GM23338 (cell line): ENCODE measurements at regions not wholly inside any gene's neighbourhood (a gene's known extent, or its start where the extent isn't known, plus 50 kb on each side); places are given as distances from the start of the nearest gene placed in this dataset.

Experiments
- ATAC-seq: fragments of 200-7000 bp; cut with Tn5 transposase; 3 replicates; pipeline ENCODE4 v1.9.1; 2020
- DNase-seq: peaks from one replicate; pipeline ENCODE4 v3.0.0-alpha.2; 2015; ENCODE audit warnings: low spot score
- H2AFZ ChIP-seq: fragments of 200-600 bp; sonication (generic); 2 replicates; pipeline ENCODE4 v1.8.0; 2016; ENCODE audit warnings: antibody characterized with exemption, mild to moderate bottlenecking, moderate library complexity
- H3F3A ChIP-seq: fragments of 200-600 bp; sonication (generic); replicated peaks from 2 replicates; pipeline ENCODE4 v1.8.0; 2017; ENCODE audit warnings: antibody characterized with exemption, mixed run types, low read depth
- H3K27ac ChIP-seq: fragments of 200-600 bp; sonication (generic); 2 replicates; pipeline ENCODE4 v1.6.1; 2016; ENCODE audit warnings: low read depth
- H3K27me3 ChIP-seq: fragments of 200-600 bp; sonication (generic); 2 replicates; pipeline ENCODE4 v1.8.0; 2016; ENCODE audit warnings: mild to moderate bottlenecking, mixed run types, moderate library complexity; ENCODE audit not compliant: insufficient read depth
- H3K36me3 ChIP-seq: fragments of 200-600 bp; sonication (generic); 2 replicates; pipeline ENCODE4 v1.8.0; 2016; ENCODE audit warnings: mild to moderate bottlenecking; ENCODE audit not compliant: insufficient read depth
- H3K4me1 ChIP-seq: fragments of 200-600 bp; sonication (generic); 2 replicates; pipeline ENCODE4 v1.8.0; 2016; ENCODE audit warnings: mild to moderate bottlenecking, moderate library complexity; ENCODE audit not compliant: insufficient read depth
- H3K4me2 ChIP-seq: fragments of 200-600 bp; sonication (generic); 2 replicates; pipeline ENCODE4 v1.7.1; 2017; ENCODE audit warnings: mixed run types
- H3K4me3 ChIP-seq: fragments of 200-600 bp; sonication (generic); 2 replicates; pipeline ENCODE4 v1.6.1; 2016; ENCODE audit warnings: mixed run types
- H3K79me2 ChIP-seq: fragments of 200-600 bp; sonication (generic); replicated peaks from 2 replicates; pipeline ENCODE4 v1.8.0; 2017; ENCODE audit warnings: mild to moderate bottlenecking; ENCODE audit not compliant: insufficient read depth
- H3K9me2 ChIP-seq: fragments of 200-600 bp; sonication (generic); 2 replicates; pipeline ENCODE4 v1.8.0; 2017; ENCODE audit not compliant: insufficient read depth
- H4K20me1 ChIP-seq: fragments of 200-600 bp; sonication (generic); replicated peaks from 2 replicates; pipeline ENCODE4 v1.8.0; 2017; ENCODE audit warnings: mild to moderate bottlenecking; ENCODE audit not compliant: insufficient read depth
- H3K27ac Mint-ChIP-seq: 2 replicates; pipeline ENCODE4 v1.8.0; 2020; ENCODE audit warnings: inconsistent platforms, mild to moderate bottlenecking, moderate library complexity, mixed read lengths
- H3K27me3 Mint-ChIP-seq: 3 replicates; pipeline ENCODE4 v1.8.0; 2022; ENCODE audit warnings: low read depth, mild to moderate bottlenecking, moderate library complexity, mixed read lengths, inconsistent platforms; ENCODE audit not compliant: insufficient read depth, poor library complexity
- H3K36me3 Mint-ChIP-seq: 3 replicates; pipeline ENCODE4 v1.8.0; 2021; ENCODE audit warnings: low read depth, mild to moderate bottlenecking, inconsistent platforms, moderate library complexity, mixed read lengths
- H3K4me1 Mint-ChIP-seq: 3 replicates; pipeline ENCODE4 v1.8.0; 2020; ENCODE audit warnings: mild to moderate bottlenecking, inconsistent platforms, mixed read lengths
- H3K4me3 Mint-ChIP-seq: 3 replicates; pipeline ENCODE4 v1.8.0; 2021; ENCODE audit warnings: moderate library complexity, mild to moderate bottlenecking, inconsistent platforms, mixed read lengths
- H3K9me3 Mint-ChIP-seq: 3 replicates; pipeline ENCODE4 v1.8.0; 2020; ENCODE audit warnings: moderate library complexity, mild to moderate bottlenecking, inconsistent platforms, mixed read lengths
- CTCF ChIP-seq, 2 experiments: fragments of 200-600 bp in 1 of 2; sonication (generic) in 1 of 2; conservative IDR thresholded peaks; 2 replicates each; pipeline versions ENCODE4 v1.5.1 to v1.6.1; 2016 to 2017; ENCODE audit warnings: antibody characterized with exemption in 2 of 2, low read depth in 2 of 2, mild to moderate bottlenecking in 2 of 2, moderate library complexity in 1 of 2
- EZH2 ChIP-seq: fragments of 200-600 bp; sonication (generic); IDR thresholded peaks from one replicate; pipeline ENCODE4 v1.8.0; 2017; ENCODE audit warnings: antibody characterized with exemption, mild to moderate bottlenecking, low read depth; ENCODE audit not compliant: unreplicated experiment
- NANOG ChIP-seq: IDR thresholded peaks from 2 replicates; pipeline ENCODE4 v1.6.1; 2016; ENCODE audit warnings: antibody characterized with exemption, borderline replicate concordance
- STAT1 ChIP-seq: IDR thresholded peaks from one replicate; pipeline ENCODE4 v1.6.1; 2016; ENCODE audit warnings: antibody characterized with exemption; ENCODE audit not compliant: unreplicated experiment
- ZNF114 ChIP-seq: fragments of 250-450 bp; sonication (Bioruptor Pico); IDR thresholded peaks from 2 replicates; pipeline ENCODE4 v1.5.0; 2020; ENCODE audit warnings: mild to moderate bottlenecking, moderate library complexity
- ZNF462 ChIP-seq: fragments of 250-450 bp; sonication (Bioruptor Pico); IDR thresholded peaks from 2 replicates; pipeline ENCODE4 v1.5.0; 2020; ENCODE audit warnings: mild to moderate bottlenecking, moderate library complexity

GRCh38 chr2:221109552-221109951 is 462.6 kb downstream of the EPHA4 start:
- H3K4me3 ChIP-seq = no peak overlapping the region
- no peaks in the 10 kb centered on the region for H4K20me1 ChIP-seq
- H3K4me3 Mint-ChIP-seq = no peak overlapping the region
- no peak overlapping the region for H3K27ac ChIP-seq
- no peaks in the 10 kb centered on the region for H3K9me3 Mint-ChIP-seq
- H3K27ac Mint-ChIP-seq = no peak overlapping the region
- no peaks in the 10 kb centered on the region for H3F3A ChIP-seq
- DNase-seq (no peak), ATAC-seq (no peak)
- no peaks in the 10 kb centered on the region for H3K36me3 Mint-ChIP-seq
- no peaks in the 10 kb centered on the region for H3K9me2 ChIP-seq
- no peak overlapping the region for H2AFZ ChIP-seq
- H3K4me2 ChIP-seq = no peak overlapping the region
- H3K27me3 ChIP-seq = no peaks in the 10 kb centered on the region
- no peaks in the 10 kb centered on the region for H3K79me2 ChIP-seq
- no peaks in the 10 kb centered on the region for H3K27me3 Mint-ChIP-seq
- no peaks in the 10 kb centered on the region for H3K36me3 ChIP-seq
- peaks cover 10% of the 10 kb centered on the region for H3K4me1 Mint-ChIP-seq
- TF ChIP-seq STAT1 (no peak), CTCF (conservative IDR thresholded peaks at IDR 0.05; ENCODE audit: low read depth in 2 of 2) (no peak), NANOG (no peak), ZNF114 (CRISPR knock-in tag) (no peak), ZNF462 (CRISPR knock-in tag) (no peak), EZH2 (no peak)
- H3K4me1 ChIP-seq = no peaks in the 10 kb centered on the region
